ENCODE measurements at regions not wholly inside any gene's neighbourhood (a gene's known extent, or its start where the extent isn't known, plus 50 kb on each side); places are given as distances from the start of the nearest gene placed in this dataset.

DNA sequence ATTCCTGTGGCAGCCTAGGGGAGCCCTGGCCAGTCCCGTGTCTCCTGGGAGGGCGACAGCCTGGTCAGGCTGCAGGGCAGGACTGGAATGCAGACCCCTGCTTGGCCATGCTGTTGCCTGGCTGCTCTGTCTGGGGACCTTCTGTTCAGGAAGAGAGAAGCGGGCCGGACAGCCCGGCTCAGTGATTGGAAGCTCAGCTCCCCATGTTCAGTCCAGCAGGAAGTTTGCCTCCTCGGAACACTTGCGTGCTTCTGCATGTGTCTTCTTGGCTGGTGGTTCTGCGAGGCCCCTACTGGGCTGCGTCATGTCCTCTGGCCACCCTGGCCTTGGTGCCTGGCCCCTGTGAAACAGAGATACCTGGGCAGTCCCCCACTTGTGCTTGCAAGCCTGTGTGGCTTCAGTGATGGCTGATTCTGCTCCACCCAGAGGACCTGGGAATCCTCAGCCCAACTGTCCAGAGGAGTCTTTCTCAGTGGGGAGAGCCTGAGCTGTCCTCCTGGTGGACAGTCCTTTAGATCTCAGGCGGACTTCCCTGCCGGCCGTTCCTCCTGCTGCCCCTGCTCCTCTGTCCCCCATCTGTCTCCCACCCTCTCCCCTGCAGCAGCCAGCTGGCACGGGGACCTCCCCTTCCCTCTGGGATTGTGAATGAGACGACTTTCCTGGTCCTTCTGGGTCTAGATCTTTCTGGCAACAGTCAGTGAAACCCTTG lies 279.5 kb downstream of the SEC14L1 start:
- DNase-seq: no peak

DNA sequence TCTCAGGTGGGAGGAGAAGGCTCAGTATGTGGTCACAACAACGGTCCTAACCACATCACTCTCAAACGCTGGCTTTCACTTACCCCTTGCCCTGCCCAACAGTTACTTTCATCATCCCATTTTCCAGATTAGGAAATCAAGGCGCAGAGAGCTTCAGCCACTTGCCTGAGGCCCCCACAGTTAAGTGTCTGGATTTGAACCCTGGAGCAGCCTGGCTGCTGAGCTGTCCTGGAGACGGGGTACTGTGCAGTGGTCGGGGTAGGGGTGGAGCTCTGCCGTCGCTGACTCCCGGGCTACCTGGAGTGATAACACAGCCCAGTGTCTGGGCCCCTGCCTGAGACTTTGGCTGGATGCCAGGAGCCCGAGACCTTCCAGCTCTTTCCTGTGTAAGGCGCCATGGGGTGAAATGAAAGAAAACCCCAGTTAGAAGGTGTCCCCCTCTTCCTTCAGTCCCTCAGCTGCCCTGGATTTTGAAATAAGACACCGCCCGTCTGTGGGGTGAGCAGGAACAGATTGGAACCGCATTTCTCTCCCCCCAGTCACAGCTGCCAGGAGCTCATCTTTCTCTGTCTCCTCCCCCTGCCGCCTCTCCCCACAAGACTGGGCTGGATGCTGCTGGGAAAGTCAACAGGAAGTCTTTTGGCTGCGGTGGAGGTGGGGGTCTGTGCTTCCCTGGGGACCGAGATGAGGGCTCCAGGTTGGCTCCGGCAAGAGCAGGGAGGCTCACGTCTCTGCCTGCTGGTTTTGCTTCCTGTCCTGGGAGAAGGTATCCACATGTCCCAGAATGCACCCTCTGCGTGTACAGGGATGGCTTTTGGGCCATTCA lies 280.2 kb downstream of the SEC14L1 start:
- DNase-seq: no peak

DNA sequence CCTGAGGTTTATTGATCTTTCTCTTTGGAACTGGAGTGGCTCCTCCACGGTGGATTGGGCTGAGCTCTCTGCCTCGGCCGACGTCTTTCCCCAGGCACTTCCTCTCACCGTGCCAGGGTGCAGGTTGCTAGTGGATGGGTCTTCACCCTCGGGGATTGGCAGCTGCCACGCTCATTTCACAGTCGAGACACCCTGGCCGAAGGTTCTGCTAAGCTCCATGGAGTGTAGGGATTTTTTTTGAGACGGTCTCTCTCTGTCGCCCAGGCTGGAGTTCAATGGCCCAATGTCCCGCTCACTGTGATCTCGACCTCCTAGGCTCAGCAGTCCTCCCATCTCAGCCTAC lies 280.8 kb downstream of the SEC14L1 start:
- DNase-seq: no peak

DNA sequence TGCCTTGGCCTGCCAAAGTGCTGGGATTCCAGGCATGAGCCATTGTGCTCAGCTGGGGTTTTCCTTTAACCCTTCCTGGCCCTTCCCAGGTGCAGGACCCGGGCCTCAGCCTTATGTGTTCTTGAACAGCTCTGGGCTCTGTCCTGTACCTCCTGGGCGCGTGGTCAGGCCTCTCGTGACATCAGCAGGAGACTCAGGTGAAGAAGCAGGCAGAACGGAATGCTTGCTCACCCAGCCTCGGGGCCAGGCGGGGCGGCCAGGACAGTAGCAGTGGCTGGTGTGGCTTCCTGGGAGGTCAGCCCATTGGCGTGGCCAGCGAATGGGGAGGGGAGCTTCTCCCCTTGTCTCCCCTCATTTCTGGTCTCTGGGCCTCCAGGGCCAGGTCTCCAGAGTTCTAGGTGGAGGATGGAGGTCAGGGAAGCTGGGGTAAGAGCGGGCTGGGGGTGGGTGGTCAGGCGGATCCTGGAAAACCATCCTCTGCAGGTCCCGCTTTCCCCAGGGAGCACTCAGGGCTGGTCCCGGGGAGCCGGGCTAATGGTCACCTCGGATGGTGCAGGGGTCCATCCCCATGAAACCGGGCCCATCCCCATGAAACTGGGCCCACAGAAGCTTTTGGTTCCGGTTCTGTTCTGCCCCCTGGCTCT lies 281.5 kb downstream of the SEC14L1 start:
- DNase-seq: no peak

DNA sequence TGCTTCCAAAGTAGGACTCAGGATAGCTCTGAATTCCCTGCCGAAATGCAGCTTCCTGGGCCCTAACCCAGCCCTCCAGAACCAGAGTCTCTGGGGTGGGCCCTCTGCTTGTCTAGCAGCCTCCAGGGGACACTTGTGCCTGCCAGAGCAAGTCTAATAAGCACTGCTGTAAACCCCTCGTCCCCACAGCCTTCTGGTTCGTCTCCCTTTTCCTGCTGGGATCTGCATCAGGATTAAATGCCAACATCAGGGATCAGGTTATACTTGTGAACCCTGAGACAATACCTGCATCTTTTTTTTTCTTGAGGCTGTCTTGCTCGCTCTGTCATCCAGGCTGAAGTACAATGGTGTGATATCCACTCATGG lies 282.0 kb downstream of the SEC14L1 start:
- no peak for DNase-seq

DNA sequence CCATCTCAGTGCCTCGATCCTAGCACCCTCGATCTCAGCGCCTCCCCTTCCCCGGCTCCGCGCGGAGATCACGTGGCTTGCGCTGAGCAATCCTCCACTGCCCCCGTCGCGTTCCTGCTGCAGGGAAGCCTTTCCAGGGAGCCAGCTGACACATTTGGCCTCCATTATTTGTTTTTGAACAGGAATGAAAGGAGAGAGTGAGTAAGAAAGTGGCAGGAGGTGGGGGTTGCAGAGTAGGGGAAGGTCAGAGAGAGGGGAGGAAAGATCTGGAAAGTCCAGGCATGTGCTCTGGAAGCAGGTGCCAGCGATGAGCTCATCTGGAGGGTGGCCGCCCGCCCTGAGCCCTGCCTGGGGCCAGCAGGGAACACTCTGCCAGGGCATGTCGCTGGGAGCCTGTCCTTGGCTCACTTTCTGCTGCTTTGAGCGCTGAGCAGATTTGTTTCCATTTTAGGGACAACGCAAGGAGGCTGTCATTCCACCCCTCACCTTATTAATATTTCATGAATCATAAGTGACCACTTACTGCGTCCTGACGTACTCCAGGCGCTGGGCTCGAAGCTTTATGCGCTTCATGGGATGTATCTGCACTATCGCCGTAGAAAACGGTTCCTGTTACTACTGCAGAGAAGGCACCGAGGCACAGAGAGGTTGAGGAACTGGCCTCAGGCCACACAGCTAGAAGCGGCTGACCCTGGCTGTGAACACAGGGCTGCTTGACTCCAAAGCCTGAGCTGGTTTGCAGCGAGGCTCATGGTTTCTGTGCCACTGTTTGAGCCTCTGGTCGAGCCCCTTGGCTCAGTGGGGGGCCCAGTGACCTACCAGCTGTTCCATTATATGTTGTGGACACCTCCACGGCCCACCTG lies 283.1 kb downstream of the SEC14L1 start:
- peak; percentile 58 for DNase-seq

DNA sequence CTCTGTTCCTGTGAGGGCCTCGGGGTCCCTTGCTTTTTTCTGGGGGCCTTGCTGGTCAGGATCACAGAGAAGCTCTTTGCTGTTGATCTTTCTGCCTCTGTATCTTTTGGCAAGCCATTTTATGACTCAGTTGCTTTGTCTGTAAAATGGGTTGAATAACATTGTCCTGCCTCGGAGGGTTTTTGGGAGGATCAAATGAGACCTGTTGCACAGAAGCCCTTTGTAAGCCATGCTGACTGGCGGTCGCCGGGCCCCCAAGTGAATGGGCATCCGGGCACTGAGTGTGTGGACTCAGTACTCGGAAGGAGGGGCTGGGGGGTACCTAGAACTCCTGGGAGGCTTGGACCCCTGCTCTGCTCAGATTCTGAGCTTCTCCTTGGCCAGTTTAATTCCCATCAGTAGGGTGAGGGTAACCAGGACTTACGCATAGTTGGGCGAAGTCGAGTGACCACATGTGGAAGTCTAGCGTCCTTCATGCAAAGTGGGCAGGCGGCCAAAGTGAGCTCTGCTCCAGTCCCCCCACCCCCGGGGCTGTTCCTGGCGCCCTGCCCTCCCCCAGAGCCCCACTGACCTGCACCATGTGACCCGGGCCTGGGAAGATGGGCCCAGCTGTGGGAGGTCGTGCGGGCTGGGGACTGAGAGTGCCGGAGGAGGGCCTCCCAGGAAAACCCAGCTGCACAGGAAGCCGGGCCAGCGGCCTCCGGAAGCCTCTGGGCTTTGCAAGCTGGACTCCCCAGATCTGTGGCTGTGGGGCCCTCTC lies 284.0 kb downstream of the SEC14L1 start:
- DNase-seq: peak; percentile 47

DNA sequence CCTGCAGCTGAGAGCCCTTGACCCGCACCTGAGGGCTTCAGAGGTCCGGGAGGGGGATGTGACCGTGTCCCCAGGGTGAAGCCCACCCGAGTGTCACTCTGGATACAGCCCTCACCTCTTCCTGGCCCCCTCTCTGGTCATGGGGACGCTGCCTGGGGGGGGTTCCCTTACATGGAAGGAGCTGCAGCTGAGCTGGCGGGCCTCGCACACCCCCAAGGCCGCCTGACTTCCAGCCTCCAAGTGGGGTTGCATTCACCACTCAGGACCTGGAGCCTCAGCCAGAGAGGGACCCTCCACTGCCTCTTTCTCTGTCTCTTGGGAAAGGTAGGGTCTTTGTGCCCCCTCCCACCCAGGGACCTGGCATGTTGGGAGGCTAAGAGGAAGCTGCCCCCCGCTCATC lies 284.6 kb downstream of the SEC14L1 start:
- DNase-seq: no peak

DNA sequence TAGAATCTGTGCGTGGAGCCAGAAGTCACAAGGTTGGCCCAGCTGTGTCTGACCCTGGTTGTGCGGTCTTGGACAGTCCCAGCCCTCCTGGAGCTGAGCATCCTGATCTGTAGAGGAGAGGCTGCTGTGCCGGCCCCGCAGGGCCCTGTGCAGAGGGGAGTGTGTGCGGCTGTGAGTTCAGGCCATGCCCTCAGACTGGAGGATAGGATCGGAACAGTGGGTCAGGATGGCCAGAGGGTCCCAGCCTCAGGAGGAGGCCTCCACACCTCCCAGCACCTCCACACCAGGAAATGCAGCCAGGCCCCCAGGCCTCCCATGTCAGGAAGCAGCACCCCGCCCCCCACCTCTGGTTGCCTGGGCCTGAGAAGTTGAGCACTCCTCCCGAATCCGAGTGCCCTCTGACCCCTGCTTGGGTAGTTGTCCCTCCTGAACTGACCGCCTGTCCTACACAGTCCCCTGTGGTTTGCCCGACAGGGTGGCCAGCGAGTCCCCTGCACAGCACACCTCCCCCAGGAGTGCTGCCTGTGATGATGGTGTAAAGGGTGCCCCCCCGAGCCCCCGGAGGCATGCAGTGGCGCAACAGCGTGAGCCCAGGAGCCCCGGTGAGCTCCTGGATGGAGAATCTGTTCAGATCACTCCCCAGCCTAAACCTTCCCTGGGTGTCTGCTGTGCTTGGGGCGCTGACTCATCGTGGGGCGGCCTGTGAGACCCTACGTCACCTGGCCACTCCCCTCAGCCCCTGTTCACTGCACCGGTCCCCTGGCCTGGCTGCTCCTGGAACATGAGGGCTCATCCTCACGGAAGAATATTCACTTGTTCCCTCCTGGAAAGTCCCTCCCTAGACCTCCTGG lies 285.2 kb downstream of the SEC14L1 start:
- no peak for DNase-seq

DNA sequence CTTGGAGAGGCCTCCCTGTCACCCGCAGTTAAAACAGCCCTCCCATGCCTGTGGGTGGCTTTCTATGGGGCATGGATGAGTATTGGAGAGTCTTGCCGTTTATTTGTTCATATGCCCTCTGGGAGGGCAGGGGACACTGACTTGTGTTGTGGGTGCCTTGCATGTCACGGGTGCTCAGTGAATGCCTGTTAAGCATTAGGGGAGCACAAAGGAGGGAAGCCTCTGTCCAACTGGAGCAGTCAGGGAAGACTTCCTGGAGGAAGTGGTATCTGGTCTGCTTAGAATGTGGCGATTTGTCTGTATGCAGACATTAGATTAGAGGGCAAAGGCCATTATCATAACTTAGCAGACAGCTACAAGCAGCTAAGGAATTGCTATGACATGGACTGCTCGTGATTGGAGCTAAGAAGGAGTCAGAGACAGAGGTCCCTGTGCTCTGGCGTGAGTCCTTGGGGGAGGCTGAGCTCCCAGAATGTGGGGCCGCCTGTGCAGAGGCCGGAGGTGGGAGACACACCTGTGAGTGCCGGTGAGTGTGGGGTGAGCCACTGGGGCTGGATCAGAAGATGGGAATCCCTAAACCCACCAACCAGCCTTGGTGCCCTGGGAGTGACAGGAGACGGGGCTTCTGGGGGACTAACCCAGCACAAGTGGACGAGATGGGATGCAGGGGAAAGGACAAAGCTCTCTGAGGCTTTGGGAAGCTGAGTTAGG lies 286.1 kb downstream of the SEC14L1 start:
- no peak for DNase-seq

DNA sequence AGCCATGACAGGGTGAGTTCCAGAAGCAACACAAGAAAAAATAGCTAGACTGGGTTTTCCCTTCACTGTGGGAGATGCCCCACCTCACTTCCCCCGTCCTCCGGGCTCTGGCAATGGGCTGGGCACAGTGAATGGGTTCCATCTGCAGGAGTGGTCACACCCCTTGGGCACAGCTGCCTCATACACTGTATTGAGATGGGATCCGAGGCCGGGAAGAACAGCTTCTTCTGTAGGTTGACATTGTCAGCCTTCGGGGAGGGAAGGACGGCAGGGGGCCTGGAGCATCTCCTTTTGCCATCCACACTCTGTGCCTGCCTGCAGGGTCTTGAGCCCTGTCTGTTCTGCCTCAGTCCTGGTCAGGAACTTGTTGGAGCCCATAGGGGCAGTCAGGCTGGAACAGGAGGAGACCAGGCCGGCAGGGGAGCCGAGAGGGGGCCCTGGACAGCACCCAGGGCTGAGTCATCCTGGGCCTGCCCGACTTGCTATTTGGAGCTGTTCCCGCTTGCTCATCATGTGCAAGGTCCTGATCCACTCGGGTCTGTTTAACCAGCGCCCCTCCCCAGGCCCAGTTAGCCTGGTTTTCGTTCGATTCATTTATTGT lies 286.7 kb downstream of the SEC14L1 start:
- peak; percentile 46 for DNase-seq

DNA sequence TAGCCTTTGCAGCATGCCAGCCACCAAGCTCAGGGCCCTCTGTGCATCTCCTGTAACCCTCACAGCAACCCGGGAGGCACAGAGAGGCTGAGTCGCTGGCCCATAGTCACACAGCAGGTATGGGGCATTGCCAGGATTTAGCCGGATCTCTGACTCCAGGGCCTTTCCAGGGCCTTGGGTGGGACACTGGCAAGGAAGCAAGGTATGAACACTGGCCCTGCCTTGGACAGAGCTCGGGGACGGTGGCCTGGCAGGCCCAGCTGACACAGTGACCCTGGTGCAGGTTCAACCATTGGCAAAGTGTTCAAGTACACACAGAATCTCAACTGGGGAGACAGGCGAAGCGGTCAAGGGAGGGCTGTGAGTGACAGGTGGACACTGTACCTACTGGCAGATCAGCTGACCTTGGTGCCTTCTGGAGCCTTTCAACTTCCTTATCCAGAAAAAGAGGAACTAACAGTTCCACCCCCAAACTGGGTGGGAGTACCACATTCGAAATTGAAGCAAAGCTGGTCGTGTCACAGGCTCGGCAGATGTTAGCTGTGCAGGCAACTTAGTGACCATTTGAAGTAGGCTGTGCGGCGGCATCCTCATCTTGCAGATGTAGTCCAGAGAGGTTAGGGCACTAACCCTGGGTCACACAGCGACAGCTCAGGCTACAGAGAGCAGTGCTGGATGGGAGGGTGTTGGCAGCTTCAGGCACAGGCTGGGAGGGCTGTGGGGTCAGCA lies 287.4 kb downstream of the SEC14L1 start:
- no peak for DNase-seq

DNA sequence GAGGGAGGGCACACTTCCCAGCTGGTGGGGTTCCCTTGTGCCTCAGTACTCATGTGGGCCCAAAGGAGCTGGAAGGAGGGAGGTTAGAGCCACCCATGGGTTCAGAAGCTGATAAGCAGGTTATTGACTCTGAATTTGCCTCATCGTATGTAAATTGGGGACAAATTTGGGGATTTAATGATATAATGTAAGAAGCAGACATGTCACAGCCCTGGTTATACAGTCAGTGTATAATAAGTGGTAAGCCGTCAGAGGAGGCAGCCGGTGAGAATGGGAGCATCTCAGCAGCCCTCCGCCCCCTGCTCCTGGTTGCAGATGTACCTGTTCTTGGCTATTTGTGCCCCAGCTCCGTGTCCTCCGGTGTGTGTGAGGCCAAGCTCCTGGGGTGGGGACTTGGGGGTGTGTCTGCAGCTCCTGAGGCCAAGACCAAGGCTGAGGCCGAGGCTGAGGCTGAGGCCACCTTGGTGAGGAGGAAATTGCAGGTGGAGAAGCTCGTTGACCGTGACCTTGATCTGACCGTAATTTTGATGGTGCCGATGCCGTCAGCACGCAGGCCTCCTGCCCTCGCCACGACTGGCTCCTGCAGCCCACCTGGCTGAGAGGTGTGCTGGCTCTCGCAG lies 288.1 kb downstream of the SEC14L1 start:
- no peak for DNase-seq

DNA sequence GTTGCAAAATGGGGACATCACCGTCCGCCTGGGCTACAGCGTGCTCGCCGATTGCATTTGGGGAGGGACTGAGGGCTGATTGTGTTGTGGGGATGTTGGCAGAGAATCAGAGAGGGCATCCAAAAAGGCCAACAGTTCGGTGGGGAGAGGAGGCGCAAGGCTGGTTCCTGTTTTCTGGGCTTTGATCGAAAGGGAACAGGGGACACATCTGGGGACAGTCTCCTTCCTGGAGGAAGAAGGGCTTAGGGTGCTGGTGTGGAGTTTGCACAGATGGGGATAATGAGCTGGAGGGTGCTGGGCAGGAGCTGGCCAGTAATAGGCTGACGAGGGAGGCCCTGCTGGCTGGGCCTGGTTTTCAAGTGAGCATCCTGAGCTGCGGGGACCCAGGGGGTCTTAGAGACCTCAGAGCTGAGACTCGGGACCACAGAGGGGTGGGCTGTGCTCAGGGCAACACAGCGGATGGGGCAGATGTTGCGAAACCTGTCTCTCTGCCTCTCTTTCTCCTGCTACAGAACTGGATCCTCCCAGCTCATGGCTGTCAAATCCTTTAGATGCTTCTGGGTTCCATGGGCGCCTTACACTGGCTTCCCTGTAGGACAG lies 288.7 kb downstream of the SEC14L1 start:
- DNase-seq: no peak

DNA sequence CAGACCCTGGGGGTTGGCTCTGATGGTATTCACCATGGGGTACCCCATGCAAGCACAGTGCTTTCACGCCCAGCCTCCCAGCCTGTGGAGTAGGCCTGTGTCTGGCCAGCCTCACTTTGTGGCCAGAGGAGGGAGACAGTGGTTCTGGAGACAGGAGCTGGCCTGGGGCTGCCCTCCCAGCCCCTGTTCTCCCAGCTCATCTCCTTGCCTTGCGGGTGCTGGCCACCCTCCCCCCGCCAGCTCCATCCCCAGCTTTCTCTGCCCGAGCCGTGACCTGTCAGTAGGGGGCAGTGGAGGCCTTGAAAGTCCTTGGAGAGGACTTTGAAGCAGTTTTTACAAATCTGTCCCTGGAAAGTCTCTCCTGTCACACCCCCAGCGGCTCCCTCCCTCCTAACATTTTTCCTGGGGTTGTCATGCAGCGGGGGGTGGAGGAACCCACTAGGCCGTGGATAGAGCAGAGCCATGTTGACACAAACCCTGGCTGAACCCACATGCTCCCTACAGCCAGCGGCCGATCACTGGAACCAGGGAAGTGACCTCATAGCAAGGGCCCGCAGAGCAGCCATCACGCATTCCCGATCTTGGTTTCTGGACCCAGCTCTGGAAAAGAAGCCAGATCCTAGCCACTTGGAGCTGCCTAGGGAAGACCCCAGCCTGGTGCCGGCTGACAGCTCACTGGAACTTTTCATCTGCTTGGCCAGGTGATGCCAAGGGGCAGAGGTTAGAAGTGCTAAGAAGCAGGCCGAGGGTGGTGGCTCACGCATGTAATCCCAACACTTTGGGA lies 289.4 kb downstream of the SEC14L1 start:
- peak; percentile 74 for DNase-seq

DNA sequence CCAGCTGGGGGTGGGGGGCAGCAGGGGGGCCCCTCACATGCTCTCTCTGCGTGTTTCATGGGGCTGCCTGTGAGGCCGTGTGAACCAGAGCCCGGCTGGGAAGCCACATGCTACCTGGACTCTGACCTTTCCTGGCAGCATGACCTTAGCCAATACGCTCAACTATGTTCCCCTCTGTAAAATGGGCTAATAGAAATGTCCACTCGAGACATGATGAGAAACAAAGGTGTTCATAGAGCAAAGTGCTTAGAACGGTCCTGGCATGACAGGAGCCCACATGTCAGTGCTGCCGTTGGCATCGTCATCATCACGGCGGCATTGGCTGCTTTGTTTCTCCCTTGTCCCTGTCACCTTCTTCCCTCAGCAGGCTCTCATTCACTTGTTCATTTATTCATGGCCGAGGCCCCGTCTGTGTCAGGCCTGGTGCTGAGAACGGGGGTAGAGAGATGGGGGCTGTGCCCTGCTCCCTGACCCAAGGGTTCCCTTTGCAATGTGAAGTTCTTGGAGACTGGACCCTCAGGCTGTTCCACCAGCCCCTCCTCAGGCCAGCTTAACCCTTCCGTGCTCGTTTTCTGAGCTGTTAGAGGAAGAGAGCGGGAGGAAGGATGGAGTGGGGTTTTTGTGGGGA lies 291.4 kb downstream of the SEC14L1 start:
- no peak for DNase-seq

DNA sequence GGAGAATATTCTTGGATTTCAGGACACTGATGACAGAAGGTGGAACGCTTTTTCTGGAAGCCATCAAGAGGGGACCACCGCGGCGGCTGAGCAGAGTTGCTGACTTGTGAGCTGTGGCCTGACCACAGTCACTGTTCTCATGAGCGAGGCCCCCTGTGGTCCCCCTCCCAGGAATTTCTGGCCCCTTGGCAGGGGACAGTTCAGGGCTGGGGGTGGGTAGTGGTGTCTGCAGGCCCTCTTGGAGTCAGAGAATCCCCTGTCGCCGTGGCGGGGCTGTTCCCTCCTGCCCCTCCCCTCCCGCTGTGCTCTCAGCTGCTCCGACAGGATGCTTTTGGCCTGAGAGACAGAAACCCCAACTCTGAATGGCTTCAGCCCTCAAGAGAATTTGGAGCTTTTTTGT lies 292.0 kb downstream of the SEC14L1 start:
- no peak for DNase-seq

Measured in occipital lobe (tissue), 1 donor.